ENCODE measurements at regions not wholly inside any gene's neighbourhood (a gene's known extent, or its start where the extent isn't known, plus 50 kb on each side); places are given as distances from the start of the nearest gene placed in this dataset.
"Not testable (repeated sequence)": the region's sequence is repeated elsewhere in the genome, so short reads cannot be mapped to it uniquely, and the experiment has no call there.

- Histone ChIP-seq H3K27me3 (ENCODE audit: insufficient read depth, low read depth, severe bottlenecking) (no peaks in the 10 kb centered on the region), H3K36me3 (no peaks in the 10 kb centered on the region), H3K4me3 (ENCODE audit: low read depth, low read length) (no peak overlapping the region), H3K27ac (no peak overlapping the region), H3K9me3 (ENCODE audit: severe bottlenecking) (no peaks in the 10 kb centered on the region)
- no peak for DNase-seq
- TF ChIP-seq, protein P1, sequence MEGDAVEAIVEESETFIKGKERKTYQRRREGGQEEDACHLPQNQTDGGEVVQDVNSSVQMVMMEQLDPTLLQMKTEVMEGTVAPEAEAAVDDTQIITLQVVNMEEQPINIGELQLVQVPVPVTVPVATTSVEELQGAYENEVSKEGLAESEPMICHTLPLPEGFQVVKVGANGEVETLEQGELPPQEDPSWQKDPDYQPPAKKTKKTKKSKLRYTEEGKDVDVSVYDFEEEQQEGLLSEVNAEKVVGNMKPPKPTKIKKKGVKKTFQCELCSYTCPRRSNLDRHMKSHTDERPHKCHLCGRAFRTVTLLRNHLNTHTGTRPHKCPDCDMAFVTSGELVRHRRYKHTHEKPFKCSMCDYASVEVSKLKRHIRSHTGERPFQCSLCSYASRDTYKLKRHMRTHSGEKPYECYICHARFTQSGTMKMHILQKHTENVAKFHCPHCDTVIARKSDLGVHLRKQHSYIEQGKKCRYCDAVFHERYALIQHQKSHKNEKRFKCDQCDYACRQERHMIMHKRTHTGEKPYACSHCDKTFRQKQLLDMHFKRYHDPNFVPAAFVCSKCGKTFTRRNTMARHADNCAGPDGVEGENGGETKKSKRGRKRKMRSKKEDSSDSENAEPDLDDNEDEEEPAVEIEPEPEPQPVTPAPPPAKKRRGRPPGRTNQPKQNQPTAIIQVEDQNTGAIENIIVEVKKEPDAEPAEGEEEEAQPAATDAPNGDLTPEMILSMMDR (IDR thresholded peaks at IDR 0.05; ENCODE audit: low read depth, low read length): no peak
These were observed 282.1 kb downstream of the HS3ST3B1 start for GRCh38 chr17:14582996-14583395.

- H3K27ac ChIP-seq: no peak overlapping the region
- no peaks in the 10 kb centered on the region for H3K27me3 ChIP-seq (ENCODE audit: insufficient read depth, low read depth, severe bottlenecking)
- H3K36me3 ChIP-seq: no peaks in the 10 kb centered on the region
- H3K9me3 ChIP-seq (ENCODE audit: severe bottlenecking): no peaks in the 10 kb centered on the region
- TF ChIP-seq, protein P1 (IDR thresholded peaks at IDR 0.05; ENCODE audit: low read depth, low read length): no peak
- DNase-seq: no peak
- no peak overlapping the region for H3K4me3 ChIP-seq (ENCODE audit: low read depth, low read length)
These were observed 280.4 kb downstream of the HS3ST3B1 start for GRCh38 chr17:14581186-14581830.

GRCh38 chr17:14580499-14580898, 279.6 kb downstream of the HS3ST3B1 start:
- DNase-seq: no peak
- H3K9me3 ChIP-seq (ENCODE audit: severe bottlenecking): no peaks in the 10 kb centered on the region

GRCh38 chr17:14579716-14580115, 278.8 kb downstream of the HS3ST3B1 start:
- no peaks in the 10 kb centered on the region for H3K9me3 ChIP-seq (ENCODE audit: severe bottlenecking)
- no peaks in the 10 kb centered on the region for H3K27me3 ChIP-seq (ENCODE audit: insufficient read depth, low read depth, severe bottlenecking)
- H3K4me3 ChIP-seq (ENCODE audit: low read depth, low read length): no peak overlapping the region
- TF ChIP-seq, protein P1 (IDR thresholded peaks at IDR 0.05; ENCODE audit: low read depth, low read length): no peak
- no peaks in the 10 kb centered on the region for H3K36me3 ChIP-seq
- no peak overlapping the region for H3K27ac ChIP-seq
- no peak for DNase-seq

More at GRCh38 chr17:14580499-14580898, 279.6 kb downstream of the HS3ST3B1 start:
- Histone ChIP-seq H3K27ac (no peak overlapping the region), H3K36me3 (no peaks in the 10 kb centered on the region), H3K27me3 (ENCODE audit: insufficient read depth, low read depth, severe bottlenecking) (no peaks in the 10 kb centered on the region), H3K4me3 (ENCODE audit: low read depth, low read length) (no peak overlapping the region)
- TF ChIP-seq, protein P1 (IDR thresholded peaks at IDR 0.05; ENCODE audit: low read depth, low read length): no peak

DNA sequence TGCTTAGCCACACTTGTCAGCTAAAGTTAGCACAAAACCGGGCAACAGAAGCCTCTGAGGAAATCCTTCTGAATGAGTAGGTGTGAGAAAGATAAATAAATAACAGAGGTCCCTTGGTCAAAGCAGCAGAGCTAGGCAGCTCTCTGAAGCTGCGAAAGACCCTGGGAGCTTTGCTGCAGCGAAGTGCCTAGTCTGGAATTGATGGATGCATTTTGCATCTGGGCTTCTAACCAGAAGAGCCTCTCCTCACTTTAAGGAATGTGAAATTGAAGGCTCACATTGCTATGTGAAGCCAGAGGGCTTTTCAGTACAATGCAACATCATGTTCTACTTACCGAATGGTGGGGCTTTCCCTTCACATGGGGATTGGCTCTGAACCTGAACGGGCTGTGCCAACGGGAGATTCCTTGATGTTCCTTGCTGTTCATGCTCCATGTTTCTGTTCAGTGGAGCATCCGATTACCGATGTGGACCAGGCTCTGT, 274.6 kb downstream of the HS3ST3B1 start:
- TF ChIP-seq, protein P1 (IDR thresholded peaks at IDR 0.05; ENCODE audit: low read depth, low read length): no peak
- H3K27ac ChIP-seq: no peak overlapping the region
- no peaks in the 10 kb centered on the region for H3K36me3 ChIP-seq
- DNase-seq: no peak
- no peaks in the 10 kb centered on the region for H3K27me3 ChIP-seq (ENCODE audit: insufficient read depth, low read depth, severe bottlenecking)
- H3K9me3 ChIP-seq (ENCODE audit: severe bottlenecking): no peaks in the 10 kb centered on the region
- no peak overlapping the region for H3K4me3 ChIP-seq (ENCODE audit: low read depth, low read length)

GRCh38 chr17:14560325-14560724, 259.4 kb downstream of the HS3ST3B1 start:
- H3K9me3 ChIP-seq (ENCODE audit: severe bottlenecking); DNase-seq; H3K27ac ChIP-seq; H3K4me3 ChIP-seq (ENCODE audit: low read depth, low read length); H3K27me3 ChIP-seq (ENCODE audit: insufficient read depth, low read depth, severe bottlenecking); H3K36me3 ChIP-seq: not testable (repeated sequence)

All from WERI-Rb-1 (cell line).